GM06990 (cell line): ENCODE measurements at regions not wholly inside any gene's neighbourhood (a gene's known extent, or its start where the extent isn't known, plus 50 kb on each side); places are given as distances from the start of the nearest gene placed in this dataset.
"Not testable (repeated sequence)": the region's sequence is repeated elsewhere in the genome, so short reads cannot be mapped to it uniquely, and the experiment has no call there.

Experiments
- DNase-seq: peaks from one replicate; pipeline ENCODE4 v3.0.0-alpha.2; 2011; ENCODE audit not compliant: insufficient read length; ENCODE audit errors: extremely low read depth
- H3K27me3 ChIP-seq: replicated peaks from 2 replicates; pipeline ENCODE4 v1.6.0; 2011; ENCODE audit warnings: low read length; ENCODE audit not compliant: control insufficient read depth, insufficient read depth
- H3K36me3 ChIP-seq: 2 replicates; pipeline ENCODE4 v1.5.1; 2011; ENCODE audit warnings: low read length; ENCODE audit not compliant: control insufficient read depth, insufficient read depth
- H3K4me3 ChIP-seq: replicated peaks from 2 replicates; pipeline ENCODE4 v1.5.1; 2011; ENCODE audit warnings: low read depth, mild to moderate bottlenecking, control low read depth, low read length
- TF ChIP-seq, protein P1 (sequence below): IDR thresholded peaks from 2 replicates; pipeline ENCODE4 v1.5.1; 2011; ENCODE audit warnings: low read length, control low read depth, mild to moderate bottlenecking, inconsistent platforms; ENCODE audit not compliant: insufficient read depth, poor library complexity, severe bottlenecking

DNA sequence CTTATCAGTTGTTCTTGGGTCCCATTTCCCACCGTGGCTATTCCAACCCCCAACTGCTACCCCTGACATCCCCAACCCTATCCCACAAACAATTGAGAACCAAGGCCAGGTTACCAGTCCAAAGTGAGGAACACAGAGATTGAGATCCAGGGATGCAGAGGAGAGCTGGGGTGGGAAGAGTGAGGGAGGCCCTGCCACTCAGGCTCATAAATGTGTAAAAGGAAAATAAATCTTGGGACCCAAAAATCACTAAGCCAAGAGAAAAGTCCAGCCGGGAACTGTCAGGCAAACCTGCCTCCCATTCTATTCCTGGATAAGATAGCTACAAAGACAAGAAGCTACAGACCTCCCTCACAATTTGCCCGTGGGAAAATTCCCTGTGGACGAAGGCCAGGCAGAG, 101.1 kb upstream of the DLG1 start:
- DNase-seq: no peak
- H3K36me3 ChIP-seq: no peaks in the 10 kb centered on the region
- TF ChIP-seq, protein P1, sequence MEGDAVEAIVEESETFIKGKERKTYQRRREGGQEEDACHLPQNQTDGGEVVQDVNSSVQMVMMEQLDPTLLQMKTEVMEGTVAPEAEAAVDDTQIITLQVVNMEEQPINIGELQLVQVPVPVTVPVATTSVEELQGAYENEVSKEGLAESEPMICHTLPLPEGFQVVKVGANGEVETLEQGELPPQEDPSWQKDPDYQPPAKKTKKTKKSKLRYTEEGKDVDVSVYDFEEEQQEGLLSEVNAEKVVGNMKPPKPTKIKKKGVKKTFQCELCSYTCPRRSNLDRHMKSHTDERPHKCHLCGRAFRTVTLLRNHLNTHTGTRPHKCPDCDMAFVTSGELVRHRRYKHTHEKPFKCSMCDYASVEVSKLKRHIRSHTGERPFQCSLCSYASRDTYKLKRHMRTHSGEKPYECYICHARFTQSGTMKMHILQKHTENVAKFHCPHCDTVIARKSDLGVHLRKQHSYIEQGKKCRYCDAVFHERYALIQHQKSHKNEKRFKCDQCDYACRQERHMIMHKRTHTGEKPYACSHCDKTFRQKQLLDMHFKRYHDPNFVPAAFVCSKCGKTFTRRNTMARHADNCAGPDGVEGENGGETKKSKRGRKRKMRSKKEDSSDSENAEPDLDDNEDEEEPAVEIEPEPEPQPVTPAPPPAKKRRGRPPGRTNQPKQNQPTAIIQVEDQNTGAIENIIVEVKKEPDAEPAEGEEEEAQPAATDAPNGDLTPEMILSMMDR: no peak
- H3K4me3 ChIP-seq: no peak overlapping the region
- H3K27me3 ChIP-seq: no peaks in the 10 kb centered on the region

- TF ChIP-seq, protein P1: no peak
- DNase-seq: no peak
- no peaks in the 10 kb centered on the region for H3K27me3 ChIP-seq
Observed at GRCh38 chr3:197398286-197398878, 100.0 kb upstream of the DLG1 start.

DNA sequence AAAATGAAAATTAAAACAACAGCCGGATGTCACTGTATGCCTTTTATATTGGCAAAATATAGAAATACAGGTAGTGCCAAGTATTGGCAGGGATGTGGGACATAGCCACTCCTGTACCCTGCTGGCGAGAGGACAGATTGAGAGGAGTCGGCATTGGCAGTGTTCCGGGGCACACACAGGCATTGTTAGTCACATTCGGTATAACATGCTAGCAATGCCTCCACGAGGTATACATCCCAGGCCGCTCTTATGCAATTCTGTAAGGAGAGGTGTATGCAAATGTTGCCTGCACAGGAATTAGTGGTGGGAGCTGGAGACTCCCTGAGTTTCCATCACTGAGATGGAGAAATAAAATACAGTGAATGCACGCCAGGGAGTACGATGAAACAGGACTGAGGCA, 99.4 kb upstream of the DLG1 start:
- Histone ChIP-seq H3K4me3 (no peak overlapping the region), H3K27me3 (no peaks in the 10 kb centered on the region), H3K36me3 (no peaks in the 10 kb centered on the region)
- no peak for DNase-seq
- TF ChIP-seq, protein P1: no peak

More at GRCh38 chr3:197398286-197398878, 100.0 kb upstream of the DLG1 start:
- Histone ChIP-seq H3K4me3 (no peak overlapping the region), H3K36me3 (no peaks in the 10 kb centered on the region)

GRCh38 chr3:197394464-197395321, 96.3 kb upstream of the DLG1 start:
- H3K36me3 ChIP-seq: no peaks in the 10 kb centered on the region
- TF ChIP-seq, protein P1: no peak
- H3K27me3 ChIP-seq: no peaks in the 10 kb centered on the region
- H3K4me3 ChIP-seq: peak overlapping the region; percentile 46
- DNase-seq: peak; percentile 88

DNA sequence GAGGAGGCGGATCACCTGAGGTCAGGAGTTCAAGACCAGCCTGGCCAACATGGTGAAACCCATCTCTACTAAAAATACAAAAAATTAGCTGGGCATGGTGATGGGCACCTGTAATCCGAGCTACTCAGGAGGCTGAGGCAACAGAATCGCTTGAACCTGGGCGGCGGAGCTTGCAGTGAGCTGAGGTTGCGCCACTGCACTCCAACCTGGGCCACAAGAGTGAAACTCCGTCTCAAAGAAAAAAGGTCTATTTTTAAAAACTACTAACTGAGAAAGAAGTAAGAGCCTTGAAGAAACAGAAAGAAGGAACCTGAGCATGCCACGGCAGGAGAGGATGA, 95.7 kb upstream of the DLG1 start:
- peak overlapping the region; percentile 46 for H3K4me3 ChIP-seq
- not testable (repeated sequence) for H3K27me3 ChIP-seq, DNase-seq, H3K36me3 ChIP-seq

DNA sequence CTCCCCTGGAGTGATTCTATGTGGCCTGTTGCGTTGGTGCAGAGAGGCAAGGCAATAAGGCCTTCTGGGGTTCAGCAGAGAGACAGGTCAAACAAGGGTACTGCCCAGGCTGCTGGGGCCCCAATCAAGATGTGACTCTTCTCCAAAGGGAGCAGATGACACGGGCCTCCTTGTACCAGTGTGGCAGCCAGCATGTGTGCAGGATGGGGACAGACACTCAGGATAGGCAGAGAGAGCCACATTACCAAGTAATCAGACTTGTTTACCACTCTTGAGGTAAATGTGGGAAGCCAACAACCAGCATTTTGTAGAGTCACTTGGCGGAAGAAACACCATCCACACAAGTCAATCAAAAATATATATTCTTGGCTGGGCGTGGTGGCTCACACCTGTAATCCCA, 95.3 kb upstream of the DLG1 start:
- TF ChIP-seq, protein P1: no peak
- Histone ChIP-seq H3K36me3 (no peaks in the 10 kb centered on the region), H3K4me3 (peak overlapping the region; percentile 12; the same call in 1 of the 2 replicates), H3K27me3 (no peaks in the 10 kb centered on the region)
- DNase-seq: peak; percentile 47
